Astrocyte of the cerebellum (primary cell): ENCODE measurements at regions not wholly inside any gene's neighbourhood (a gene's known extent, or its start where the extent isn't known, plus 50 kb on each side); places are given as distances from the start of the nearest gene placed in this dataset.

ENCODE experiments used
- DNase-seq: peaks from one replicate; pipeline ENCODE4 v3.0.0-alpha.2; 2011; ENCODE audit warnings: low read depth
- H3K4me3 ChIP-seq: 2 replicates; pipeline ENCODE4 v1.5.1; 2011; ENCODE audit warnings: mild to moderate bottlenecking, low read depth, low read length, moderate library complexity
- CTCF ChIP-seq: IDR thresholded peaks from 2 replicates; pipeline ENCODE4 v1.5.1; 2012; ENCODE audit warnings: low read length, low read depth, moderate library complexity, mild to moderate bottlenecking; ENCODE audit errors: missing control alignments
- in situ Hi-C: cut with HindIII; loops from 2 replicates; pipeline ENCODE4 v1.10.0; 2017; ENCODE audit warnings: low sequenced_read_pairs

GRCh38 chr13:33958964-33959363 is 141.0 kb downstream of the RFC3 start:
- DNase-seq = no peak
- in situ Hi-C loops = no loop called here
- no peak for TF ChIP-seq CTCF
- no peak overlapping the region for H3K4me3 ChIP-seq

GRCh38 chr13:33963134-33963533 is 145.2 kb downstream of the RFC3 start:
- H3K4me3 ChIP-seq = no peak overlapping the region
- in situ Hi-C loops = no loop called here
- DNase-seq = no peak
- no peak for TF ChIP-seq CTCF

- no peak overlapping the region for H3K4me3 ChIP-seq
- TF ChIP-seq CTCF = no peak
- DNase-seq = no peak
- in situ Hi-C loops = no loop called here
These were observed 145.9 kb downstream of the RFC3 start for GRCh38 chr13:33963895-33964294.

- no peak for DNase-seq
- no peak overlapping the region for H3K4me3 ChIP-seq
- no peak for TF ChIP-seq CTCF
- in situ Hi-C loops = no loop called here
These were observed 150.9 kb downstream of the RFC3 start for GRCh38 chr13:33968520-33969507.

GRCh38 chr13:33970746-33971561 is 153.0 kb downstream of the RFC3 start:
- no peak for TF ChIP-seq CTCF
- in situ Hi-C loops = no loop called here
- no peak for DNase-seq
- H3K4me3 ChIP-seq = no peak overlapping the region

GRCh38 chr13:33971562-33971819 is 153.5 kb downstream of the RFC3 start:
- H3K4me3 ChIP-seq = no peak overlapping the region
- in situ Hi-C loops = no loop called here
- DNase-seq = no peak
- no peak for TF ChIP-seq CTCF
